GM21390 (cell line): ENCODE measurements at regions not wholly inside any gene's neighbourhood (a gene's known extent, or its start where the extent isn't known, plus 50 kb on each side); places are given as distances from the start of the nearest gene placed in this dataset.
"Not testable (repeated sequence)": the region's sequence is repeated elsewhere in the genome, so short reads cannot be mapped to it uniquely, and the experiment has no call there.

Experiments
- ATAC-seq: cut with Tn5 transposase; IDR thresholded peaks from one replicate; pipeline ENCODE4 v1.9.1; 2021; ENCODE audit not compliant: unreplicated experiment

GRCh38 chr10:36462194-36462593 lies 663.2 kb upstream of the ANKRD30A start:
- no peak for ATAC-seq

GRCh38 chr10:36458437-36458836 lies 667.0 kb upstream of the ANKRD30A start:
- not testable (repeated sequence) for ATAC-seq

GRCh38 chr10:36457751-36458150 lies 667.6 kb upstream of the ANKRD30A start:
- ATAC-seq: no peak

- no peak for ATAC-seq
These were observed 669.8 kb upstream of the ANKRD30A start for GRCh38 chr10:36455526-36456133.

GRCh38 chr10:36452851-36453250 lies 672.5 kb upstream of the ANKRD30A start:
- no peak for ATAC-seq

GRCh38 chr10:36451391-36451970 lies 673.9 kb upstream of the ANKRD30A start:
- ATAC-seq: no peak

- ATAC-seq: no peak
These were observed 675.0 kb upstream of the ANKRD30A start for GRCh38 chr10:36450380-36450779.

- ATAC-seq: no peak
These were observed 676.4 kb upstream of the ANKRD30A start for GRCh38 chr10:36448760-36449691.

- no peak for ATAC-seq
These were observed 678.5 kb upstream of the ANKRD30A start for GRCh38 chr10:36446881-36447280.

GRCh38 chr10:36443233-36443632 lies 682.2 kb upstream of the ANKRD30A start:
- no peak for ATAC-seq

- no peak for ATAC-seq
These were observed 683.8 kb upstream of the ANKRD30A start for GRCh38 chr10:36441557-36441956.

GRCh38 chr10:36440539-36440938 lies 684.9 kb upstream of the ANKRD30A start:
- ATAC-seq: no peak

- ATAC-seq: no peak
These were observed 688.0 kb upstream of the ANKRD30A start for GRCh38 chr10:36437367-36437766.

- ATAC-seq: no peak
These were observed 696.9 kb upstream of the ANKRD30A start for GRCh38 chr10:36428507-36428906.

- no peak for ATAC-seq
These were observed 700.1 kb upstream of the ANKRD30A start for GRCh38 chr10:36425131-36425797.

- no peak for ATAC-seq
These were observed 700.9 kb upstream of the ANKRD30A start for GRCh38 chr10:36424502-36424901.

GRCh38 chr10:36423821-36424248 lies 701.6 kb upstream of the ANKRD30A start:
- no peak for ATAC-seq

- ATAC-seq: no peak
These were observed 703.4 kb upstream of the ANKRD30A start for GRCh38 chr10:36421992-36422391.

- no peak for ATAC-seq
These were observed 708.9 kb upstream of the ANKRD30A start for GRCh38 chr10:36416513-36416912.

GRCh38 chr10:36412942-36413341 lies 712.5 kb upstream of the ANKRD30A start:
- no peak for ATAC-seq

GRCh38 chr10:36400238-36400637 lies 725.2 kb upstream of the ANKRD30A start:
- ATAC-seq: not testable (repeated sequence)
